ENCODE measurements at regions not wholly inside any gene's neighbourhood (a gene's known extent, or its start where the extent isn't known, plus 50 kb on each side); places are given as distances from the start of the nearest gene placed in this dataset.

- no peak for TF ChIP-seq POLR2A (IDR thresholded peaks at IDR 0.05)
- TF ChIP-seq, protein P1, sequence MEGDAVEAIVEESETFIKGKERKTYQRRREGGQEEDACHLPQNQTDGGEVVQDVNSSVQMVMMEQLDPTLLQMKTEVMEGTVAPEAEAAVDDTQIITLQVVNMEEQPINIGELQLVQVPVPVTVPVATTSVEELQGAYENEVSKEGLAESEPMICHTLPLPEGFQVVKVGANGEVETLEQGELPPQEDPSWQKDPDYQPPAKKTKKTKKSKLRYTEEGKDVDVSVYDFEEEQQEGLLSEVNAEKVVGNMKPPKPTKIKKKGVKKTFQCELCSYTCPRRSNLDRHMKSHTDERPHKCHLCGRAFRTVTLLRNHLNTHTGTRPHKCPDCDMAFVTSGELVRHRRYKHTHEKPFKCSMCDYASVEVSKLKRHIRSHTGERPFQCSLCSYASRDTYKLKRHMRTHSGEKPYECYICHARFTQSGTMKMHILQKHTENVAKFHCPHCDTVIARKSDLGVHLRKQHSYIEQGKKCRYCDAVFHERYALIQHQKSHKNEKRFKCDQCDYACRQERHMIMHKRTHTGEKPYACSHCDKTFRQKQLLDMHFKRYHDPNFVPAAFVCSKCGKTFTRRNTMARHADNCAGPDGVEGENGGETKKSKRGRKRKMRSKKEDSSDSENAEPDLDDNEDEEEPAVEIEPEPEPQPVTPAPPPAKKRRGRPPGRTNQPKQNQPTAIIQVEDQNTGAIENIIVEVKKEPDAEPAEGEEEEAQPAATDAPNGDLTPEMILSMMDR (IDR thresholded peaks at IDR 0.05), result no peak
- Histone ChIP-seq H3K36me3 (no peaks in the 10 kb centered on the region), H3K4me1 (no peaks in the 10 kb centered on the region), H3K9me3 (no peaks in the 10 kb centered on the region), H3K27ac (no peak overlapping the region), H3K4me3 (replicated peaks in 1 of 3) (no peak overlapping the region), H3K27me3 (no peaks in the 10 kb centered on the region)
- no peak for DNase-seq
- intact Hi-C loops (cut with DNase I), result no loop called here
Measured at GRCh38 chr3:40951636-40952035, 247.7 kb upstream of the CTNNB1 start.

DNA sequence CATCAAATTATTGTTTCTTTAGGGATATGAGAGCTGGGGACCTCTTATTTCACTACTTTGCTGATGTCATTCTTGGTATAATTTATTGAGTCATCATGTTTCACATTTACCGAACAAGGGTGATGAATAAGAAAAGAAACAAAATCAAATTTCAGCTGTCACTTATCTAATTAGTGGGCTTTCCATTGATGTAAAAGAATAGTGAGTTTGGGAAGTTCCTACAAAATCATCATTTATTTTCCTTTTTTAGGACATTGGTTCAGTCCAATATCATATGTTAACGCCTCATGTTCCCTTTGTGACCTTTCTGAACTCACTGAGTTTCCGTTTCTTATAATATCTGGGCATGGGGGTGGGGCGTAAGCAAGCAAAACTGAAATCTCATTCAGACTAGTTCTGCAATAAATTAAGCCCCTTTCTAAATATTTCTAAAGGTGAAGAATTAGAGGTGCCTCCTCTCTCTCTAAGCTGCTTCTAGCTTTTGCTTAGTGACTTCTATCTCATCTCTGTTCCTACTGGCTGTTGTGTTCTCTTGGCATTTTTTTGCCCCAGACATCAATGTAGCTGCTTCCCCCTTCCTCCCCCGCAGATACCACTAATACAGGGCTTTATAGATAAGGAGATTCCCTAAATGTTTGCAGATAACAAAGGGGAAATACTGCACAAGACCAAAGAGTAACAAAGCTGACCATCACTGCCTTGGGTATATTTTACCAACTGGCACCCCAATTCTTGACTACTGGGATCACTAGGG, 238.0 kb upstream of the CTNNB1 start:
- Histone ChIP-seq H3K4me3 (replicated peaks in 1 of 3) (no peak overlapping the region), H3K36me3 (no peaks in the 10 kb centered on the region), H3K27me3 (no peaks in the 10 kb centered on the region), H3K4me1 (no peaks in the 10 kb centered on the region), H3K27ac (no peak overlapping the region), H3K9me3 (no peaks in the 10 kb centered on the region)
- intact Hi-C loops (cut with DNase I), result no loop called here
- no peak for DNase-seq
- no peak for TF ChIP-seq POLR2A (IDR thresholded peaks at IDR 0.05)
- TF ChIP-seq, protein P1 (IDR thresholded peaks at IDR 0.05), result no peak
- 83 to 90% methylated on average over 5 of the region's 5 CpGs for WGBS, 2 donors

DNA sequence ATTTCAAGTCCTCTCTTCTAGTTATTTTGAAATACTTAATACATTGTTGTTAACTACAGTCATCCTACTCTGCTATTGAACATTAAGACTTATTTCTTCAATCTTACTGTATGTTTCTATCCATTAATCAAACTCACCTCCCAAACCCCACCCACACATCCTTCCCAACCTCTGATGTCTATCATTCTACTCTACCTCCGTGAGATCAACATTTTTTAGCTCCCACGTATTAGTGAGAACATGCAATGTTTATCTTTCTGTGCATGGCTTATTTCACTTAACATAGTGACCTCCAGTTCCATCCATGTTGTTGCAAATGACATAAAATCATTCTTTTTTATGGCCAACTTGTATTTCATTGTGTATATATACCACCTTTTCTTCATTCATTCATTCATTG, 236.6 kb upstream of the CTNNB1 start:
- no peak for DNase-seq
- WGBS, 2 donors, result 79 to 84% methylated on average over 2 of the region's 2 CpGs
- intact Hi-C loops (cut with DNase I), result no loop called here

DNA sequence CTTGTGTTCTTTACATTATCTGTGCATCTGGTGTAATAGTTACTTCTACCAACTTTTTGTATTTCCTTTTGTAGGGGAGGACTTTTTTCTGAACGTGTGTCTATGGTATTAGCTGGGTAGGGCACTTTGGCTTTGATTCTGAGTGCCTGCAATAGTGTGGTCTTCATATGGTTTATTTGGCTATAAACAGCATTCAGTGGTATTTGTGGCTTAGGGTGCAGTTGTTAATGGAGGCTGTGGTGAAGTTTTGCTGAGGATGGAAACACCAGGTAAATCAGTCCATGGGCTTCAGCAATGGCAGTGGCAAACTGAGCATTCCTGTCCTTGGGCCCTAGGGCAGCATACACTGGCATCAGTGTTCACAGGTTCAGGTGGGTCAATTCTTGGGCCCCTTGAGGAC, 230.6 kb upstream of the CTNNB1 start:
- TF ChIP-seq POLR2A (IDR thresholded peaks at IDR 0.05), result no peak
- TF ChIP-seq, protein P1 (IDR thresholded peaks at IDR 0.05), result no peak
- Histone ChIP-seq H3K27ac (no peak overlapping the region), H3K27me3 (no peaks in the 10 kb centered on the region), H3K4me3 (replicated peaks in 1 of 3) (no peak overlapping the region), H3K4me1 (peaks cover 20 to 30% of the 10 kb centered on the region in 2 donors), H3K36me3 (no peaks in the 10 kb centered on the region), H3K9me3 (no peaks in the 10 kb centered on the region)
- intact Hi-C loops (cut with DNase I), result no loop called here
- no peak for DNase-seq
- WGBS, 2 donors, result 86 to 95% methylated on average over 1 of the region's 1 CpG

More for the DNA sequence above, 236.6 kb upstream of the CTNNB1 start:
- Histone ChIP-seq H3K4me3 (replicated peaks in 1 of 3) (no peak overlapping the region), H3K27ac (no peak overlapping the region), H3K27me3 (no peaks in the 10 kb centered on the region), H3K4me1 (no peaks in the 10 kb centered on the region), H3K9me3 (no peaks in the 10 kb centered on the region), H3K36me3 (no peaks in the 10 kb centered on the region)
- TF ChIP-seq, protein P1 (IDR thresholded peaks at IDR 0.05), result no peak
- TF ChIP-seq POLR2A (IDR thresholded peaks at IDR 0.05), result no peak

GRCh38 chr3:40969341-40969740, 230.0 kb upstream of the CTNNB1 start:
- Histone ChIP-seq H3K4me3 (replicated peaks in 1 of 3) (no peak overlapping the region), H3K9me3 (no peaks in the 10 kb centered on the region), H3K4me1 (peaks cover 20 to 30% of the 10 kb centered on the region in 2 donors), H3K36me3 (no peaks in the 10 kb centered on the region), H3K27ac (no peak overlapping the region), H3K27me3 (no peaks in the 10 kb centered on the region)
- DNase-seq, result peak in 1 of 2 donors; percentile 11
- 78 to 87% methylated on average over 2 to 3 of the region's 3 CpGs for WGBS, 2 donors
- TF ChIP-seq POLR2A (IDR thresholded peaks at IDR 0.05), result no peak
- TF ChIP-seq, protein P1 (IDR thresholded peaks at IDR 0.05), result no peak
- intact Hi-C loops (cut with DNase I), result no loop called here

Measured in thyroid gland (tissue), 4 donors.